GM12873 (cell line): ENCODE measurements at regions not wholly inside any gene's neighbourhood (a gene's known extent, or its start where the extent isn't known, plus 50 kb on each side); places are given as distances from the start of the nearest gene placed in this dataset.

Experiments used
- TF ChIP-seq, protein P1 (sequence below): IDR thresholded peaks from 2 replicates; pipeline ENCODE4 v1.5.1; 2012; ENCODE audit warnings: low read depth, mild to moderate bottlenecking, moderate library complexity, low read length, control low read depth; ENCODE audit not compliant: insufficient read depth; ENCODE audit errors: missing control alignments

DNA sequence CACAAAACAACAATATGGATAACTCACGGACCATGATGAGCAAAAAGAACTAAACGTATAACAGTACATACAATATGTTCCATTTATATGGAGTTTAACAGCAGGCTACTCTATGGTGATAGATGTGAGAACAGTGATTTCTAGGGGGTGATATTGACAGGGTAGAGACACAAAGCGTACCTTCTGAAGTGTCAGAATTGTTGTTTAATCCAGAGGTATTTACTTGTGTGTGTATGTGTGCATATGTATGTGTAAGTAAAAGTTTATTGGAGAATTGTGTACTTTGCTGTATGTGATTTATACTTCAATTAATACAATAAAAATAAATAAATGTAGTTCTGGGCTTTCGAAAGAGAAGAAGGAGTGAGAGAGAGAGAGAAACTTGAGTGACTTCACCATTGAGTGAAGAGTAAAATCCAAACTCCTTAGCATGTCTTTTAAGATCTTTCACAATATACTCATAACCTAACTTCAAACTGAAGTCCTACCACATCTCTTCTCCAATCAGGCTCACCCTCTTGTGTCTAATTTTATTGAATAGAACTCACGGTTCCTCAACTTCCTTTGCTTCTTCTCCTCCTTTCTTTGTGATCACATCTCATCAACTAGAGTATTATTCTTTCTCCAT lies 126.0 kb upstream of the KLF7 start:
- TF ChIP-seq, protein P1, sequence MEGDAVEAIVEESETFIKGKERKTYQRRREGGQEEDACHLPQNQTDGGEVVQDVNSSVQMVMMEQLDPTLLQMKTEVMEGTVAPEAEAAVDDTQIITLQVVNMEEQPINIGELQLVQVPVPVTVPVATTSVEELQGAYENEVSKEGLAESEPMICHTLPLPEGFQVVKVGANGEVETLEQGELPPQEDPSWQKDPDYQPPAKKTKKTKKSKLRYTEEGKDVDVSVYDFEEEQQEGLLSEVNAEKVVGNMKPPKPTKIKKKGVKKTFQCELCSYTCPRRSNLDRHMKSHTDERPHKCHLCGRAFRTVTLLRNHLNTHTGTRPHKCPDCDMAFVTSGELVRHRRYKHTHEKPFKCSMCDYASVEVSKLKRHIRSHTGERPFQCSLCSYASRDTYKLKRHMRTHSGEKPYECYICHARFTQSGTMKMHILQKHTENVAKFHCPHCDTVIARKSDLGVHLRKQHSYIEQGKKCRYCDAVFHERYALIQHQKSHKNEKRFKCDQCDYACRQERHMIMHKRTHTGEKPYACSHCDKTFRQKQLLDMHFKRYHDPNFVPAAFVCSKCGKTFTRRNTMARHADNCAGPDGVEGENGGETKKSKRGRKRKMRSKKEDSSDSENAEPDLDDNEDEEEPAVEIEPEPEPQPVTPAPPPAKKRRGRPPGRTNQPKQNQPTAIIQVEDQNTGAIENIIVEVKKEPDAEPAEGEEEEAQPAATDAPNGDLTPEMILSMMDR = no peak

DNA sequence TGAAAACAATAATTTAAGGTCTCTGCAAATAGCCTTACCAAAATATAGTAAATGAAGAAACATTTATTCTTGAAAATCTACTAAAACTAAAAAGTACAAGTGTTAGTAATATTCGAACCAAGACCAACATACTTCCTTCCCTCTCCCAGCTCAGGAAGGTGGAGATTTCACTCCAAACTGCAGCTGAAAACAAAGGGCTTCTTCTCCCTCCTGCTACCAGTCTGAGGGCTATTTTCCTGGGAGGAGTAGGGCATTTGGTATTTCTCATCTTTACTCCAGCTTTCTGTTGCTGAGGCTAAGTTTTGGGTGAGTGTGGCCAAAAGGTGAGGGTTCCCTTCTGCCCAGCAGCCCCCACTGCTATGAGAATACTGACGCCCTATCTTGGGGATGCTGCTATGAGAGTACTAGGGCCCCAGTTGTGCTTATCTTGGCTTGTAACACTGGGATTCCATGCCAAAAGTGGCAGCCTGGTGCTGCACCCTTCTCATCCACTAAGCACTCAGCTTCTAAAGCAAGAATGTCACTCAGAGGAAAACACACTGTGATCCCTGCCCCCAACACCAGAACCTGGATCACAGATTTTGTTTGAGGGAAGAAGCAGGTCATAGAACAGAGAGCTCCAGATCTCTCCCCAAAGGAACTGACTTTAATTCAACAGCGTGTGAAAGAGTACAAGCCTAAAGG lies 130.7 kb upstream of the KLF7 start:
- TF ChIP-seq, protein P1 = no peak

DNA sequence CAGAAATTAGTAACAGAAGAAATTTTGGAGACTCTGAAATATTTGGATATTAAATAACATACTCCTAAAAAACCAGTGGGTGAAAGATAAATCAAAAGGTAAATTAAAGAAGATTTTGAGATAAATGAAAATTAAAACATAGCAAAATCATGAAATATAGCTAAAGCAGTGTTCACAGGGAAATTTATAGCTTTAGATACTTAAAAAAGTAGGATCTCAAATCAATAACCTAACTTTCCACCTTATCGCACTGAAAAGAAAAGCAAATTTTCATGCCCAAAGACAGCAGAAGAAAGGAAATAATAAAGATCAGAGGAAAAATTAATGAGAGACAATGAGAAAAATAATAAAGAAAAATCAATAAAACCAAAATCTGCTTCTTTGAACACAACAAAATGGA lies 135.1 kb upstream of the KLF7 start:
- TF ChIP-seq, protein P1 = no peak

DNA sequence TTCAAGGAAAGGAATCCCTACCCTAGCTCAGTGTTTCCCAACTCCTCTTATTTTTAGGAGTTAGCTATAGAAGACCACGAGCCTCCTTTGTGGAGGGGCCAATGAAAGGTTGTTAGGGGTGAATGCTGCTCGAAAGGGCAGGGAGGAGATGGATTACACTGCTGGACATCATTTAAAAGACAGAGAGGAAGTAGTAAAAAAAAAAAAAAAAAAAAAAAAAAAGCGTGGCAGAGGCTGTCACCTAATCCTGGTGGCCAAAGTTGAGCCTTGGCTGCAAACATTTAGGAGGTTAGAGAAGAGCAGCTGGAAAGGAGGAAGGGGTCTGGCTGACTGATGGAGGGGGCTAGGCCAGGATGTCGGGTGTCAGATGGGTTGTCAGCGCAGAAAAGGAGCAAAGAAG lies 139.0 kb upstream of the KLF7 start:
- TF ChIP-seq, protein P1 = no peak

DNA sequence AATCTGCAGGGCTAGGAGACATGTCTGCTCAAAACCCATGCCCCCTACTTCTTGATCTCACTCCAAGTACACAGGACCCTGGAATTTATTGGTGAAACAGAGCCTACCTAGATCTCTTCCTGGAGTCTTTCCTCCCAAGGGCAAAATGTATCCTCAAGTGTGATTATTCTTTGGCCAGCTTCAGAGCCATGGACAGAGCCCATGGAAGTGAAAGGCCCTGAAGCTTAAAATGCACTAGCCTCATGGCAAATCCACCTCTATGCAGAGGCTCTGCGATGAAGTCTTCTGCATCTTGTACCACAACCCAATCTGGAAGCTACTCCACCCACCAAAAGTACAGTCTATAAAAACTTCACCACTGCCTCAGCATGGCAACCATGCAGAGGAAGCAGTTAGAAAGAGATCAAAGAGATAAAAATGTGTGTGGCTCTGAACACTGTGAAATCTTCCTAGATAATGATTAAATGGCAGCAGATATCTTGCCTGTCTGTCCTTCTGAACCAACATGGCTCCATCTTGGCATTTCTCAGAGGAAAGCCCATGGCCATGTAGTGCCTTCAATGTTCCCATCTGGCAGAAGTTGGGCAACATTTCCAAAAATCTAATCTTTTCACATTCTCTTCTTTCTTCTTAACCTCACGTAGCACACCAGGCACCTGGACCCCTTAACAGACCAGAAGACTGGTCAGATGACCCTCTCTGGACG lies 142.9 kb upstream of the KLF7 start:
- TF ChIP-seq, protein P1 = no peak

DNA sequence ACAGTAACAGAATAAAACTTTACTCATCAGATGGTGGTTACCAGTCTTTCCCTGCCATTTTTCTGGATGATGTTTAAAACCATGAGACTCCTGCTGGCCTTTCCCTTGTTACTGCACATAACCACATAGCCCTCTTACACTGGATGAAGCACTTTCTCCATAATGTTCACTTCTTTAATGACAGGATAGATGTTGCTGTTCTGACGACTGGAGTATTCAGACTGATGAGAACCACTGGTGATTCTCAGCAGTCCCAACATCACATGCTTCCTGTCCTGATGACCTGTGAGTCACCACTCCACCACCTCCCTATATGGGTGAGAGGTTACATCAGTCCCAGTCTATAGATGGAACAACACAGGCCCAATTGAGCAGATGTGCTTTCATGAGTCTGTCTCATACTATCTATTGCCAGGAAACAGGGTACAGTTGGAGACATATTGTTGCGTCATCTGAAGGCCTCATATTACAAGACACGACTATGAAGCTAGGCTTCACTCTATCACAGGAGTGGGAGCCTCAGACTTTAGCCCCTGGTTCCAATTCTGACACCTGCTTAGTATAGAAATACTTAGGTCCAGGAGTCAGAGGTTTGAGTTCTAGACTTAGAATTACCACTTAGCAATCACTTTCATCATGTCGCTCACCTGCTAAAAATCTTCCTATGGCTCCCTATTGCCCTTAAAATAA lies 145.7 kb upstream of the KLF7 start:
- TF ChIP-seq, protein P1 = no peak

DNA sequence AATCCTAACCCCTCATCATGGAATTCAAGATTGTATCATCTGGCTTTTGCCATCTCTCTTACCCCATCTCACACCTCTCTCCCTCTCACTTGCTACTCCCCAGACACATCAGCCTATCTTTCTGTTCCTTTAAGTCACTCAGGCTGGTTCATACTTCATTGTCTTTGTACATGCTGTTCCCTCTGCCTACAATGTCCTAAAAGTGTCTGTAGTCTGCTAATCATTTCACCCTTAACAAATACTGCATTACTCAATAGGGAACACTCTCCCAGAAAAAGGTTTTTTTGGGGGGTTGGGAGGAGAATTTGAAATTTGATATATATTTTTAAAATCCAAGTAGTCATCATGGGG lies 146.2 kb upstream of the KLF7 start:
- TF ChIP-seq, protein P1 = no peak
